ENCODE measurements at regions not wholly inside any gene's neighbourhood (a gene's known extent, or its start where the extent isn't known, plus 50 kb on each side); places are given as distances from the start of the nearest gene placed in this dataset.

DNA sequence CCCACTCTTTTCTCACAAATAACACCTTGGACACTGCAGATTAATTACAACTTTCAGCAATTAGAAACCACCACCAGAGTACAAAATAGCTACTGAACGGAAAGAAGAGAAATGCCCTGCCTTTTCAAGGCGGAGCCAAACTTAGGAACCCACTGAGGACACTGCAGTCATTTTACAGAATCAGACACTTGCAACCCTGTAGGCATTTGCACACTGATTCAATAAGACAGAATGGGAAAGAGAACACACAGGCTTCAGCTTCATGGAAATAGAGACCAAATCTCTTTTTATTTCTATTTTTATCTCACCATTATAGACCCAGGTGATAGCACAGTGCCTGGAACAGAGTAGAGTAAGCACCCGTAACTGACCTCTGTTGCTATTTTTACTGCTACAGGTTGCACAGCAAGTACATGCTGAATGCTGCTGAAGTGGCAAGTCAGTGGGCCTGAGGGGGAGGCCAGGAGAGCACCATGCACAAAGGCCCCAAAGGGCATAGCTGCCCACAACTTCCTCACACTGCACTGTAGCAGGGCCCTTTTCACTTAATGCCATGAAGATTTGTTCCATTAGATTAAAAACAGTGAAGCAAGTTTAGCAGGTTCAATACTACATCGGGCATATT, 50.7 kb upstream of the EDARADD start:
- TF ChIP-seq, protein P1, sequence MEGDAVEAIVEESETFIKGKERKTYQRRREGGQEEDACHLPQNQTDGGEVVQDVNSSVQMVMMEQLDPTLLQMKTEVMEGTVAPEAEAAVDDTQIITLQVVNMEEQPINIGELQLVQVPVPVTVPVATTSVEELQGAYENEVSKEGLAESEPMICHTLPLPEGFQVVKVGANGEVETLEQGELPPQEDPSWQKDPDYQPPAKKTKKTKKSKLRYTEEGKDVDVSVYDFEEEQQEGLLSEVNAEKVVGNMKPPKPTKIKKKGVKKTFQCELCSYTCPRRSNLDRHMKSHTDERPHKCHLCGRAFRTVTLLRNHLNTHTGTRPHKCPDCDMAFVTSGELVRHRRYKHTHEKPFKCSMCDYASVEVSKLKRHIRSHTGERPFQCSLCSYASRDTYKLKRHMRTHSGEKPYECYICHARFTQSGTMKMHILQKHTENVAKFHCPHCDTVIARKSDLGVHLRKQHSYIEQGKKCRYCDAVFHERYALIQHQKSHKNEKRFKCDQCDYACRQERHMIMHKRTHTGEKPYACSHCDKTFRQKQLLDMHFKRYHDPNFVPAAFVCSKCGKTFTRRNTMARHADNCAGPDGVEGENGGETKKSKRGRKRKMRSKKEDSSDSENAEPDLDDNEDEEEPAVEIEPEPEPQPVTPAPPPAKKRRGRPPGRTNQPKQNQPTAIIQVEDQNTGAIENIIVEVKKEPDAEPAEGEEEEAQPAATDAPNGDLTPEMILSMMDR (IDR thresholded peaks at IDR 0.05; ENCODE audit: extremely low read depth in 1 of 2, insufficient read depth in 1 of 2, low read depth in 1 of 2, low read length in 2 of 2): no peak
- TF ChIP-seq POLR2A (IDR thresholded peaks at IDR 0.05; ENCODE audit: low read depth, low read length) (no peak), POLR2AphosphoS5 (IDR thresholded peaks at IDR 0.05; ENCODE audit: insufficient read depth, low read depth, low read length) (no peak), EZH2 (IDR thresholded peaks at IDR 0.05; ENCODE audit: borderline replicate concordance, low read depth, low read length, severe bottlenecking) (no peak)
- TF ChIP-seq, protein P2, sequence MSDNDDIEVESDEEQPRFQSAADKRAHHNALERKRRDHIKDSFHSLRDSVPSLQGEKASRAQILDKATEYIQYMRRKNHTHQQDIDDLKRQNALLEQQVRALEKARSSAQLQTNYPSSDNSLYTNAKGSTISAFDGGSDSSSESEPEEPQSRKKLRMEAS (IDR thresholded peaks at IDR 0.05; ENCODE audit: insufficient read depth, insufficient read length): no peak

All from endothelial cell of umbilical vein (primary cell).